ENCODE measurements at regions not wholly inside any gene's neighbourhood (a gene's known extent, or its start where the extent isn't known, plus 50 kb on each side); places are given as distances from the start of the nearest gene placed in this dataset.
A peak's percentile ranks its signal among the peaks of the same experiment; 100 is the strongest.

DNA sequence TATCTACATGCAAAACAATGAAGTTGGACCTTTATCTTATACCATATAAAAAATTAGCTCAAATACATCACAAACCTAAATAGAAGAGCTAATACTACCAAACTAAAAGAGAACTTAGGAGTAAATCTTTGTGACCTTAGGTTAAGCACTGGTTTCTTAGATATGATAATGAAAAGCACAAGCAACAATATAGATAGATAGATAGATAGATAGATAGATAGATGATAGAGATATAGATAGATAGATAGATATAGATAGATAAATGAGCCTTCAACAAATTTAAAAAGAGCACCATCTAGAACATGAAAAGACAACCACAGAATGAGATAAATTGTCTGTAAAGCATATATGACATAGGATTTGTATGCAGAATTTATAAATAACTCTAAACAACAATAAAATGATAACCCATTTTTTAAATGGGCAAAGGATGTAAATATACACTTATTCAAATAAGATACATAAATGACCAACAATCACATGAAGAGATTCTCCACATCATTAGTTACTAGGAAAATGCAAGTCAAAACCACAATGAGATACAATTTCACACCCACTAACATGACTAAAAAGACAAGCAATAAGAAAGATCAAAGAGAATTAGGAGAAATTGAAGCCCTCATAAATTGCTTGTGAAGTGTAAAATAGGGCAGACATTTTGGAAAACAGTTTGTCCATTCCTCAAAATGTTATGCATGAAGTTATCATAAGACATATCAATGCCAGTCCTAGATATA lies 293.7 kb downstream of the BTG1 start:
- Histone ChIP-seq H3K79me2 (ENCODE audit: low read depth) (no peaks in the 10 kb centered on the region), H3K27me3 (ENCODE audit: insufficient read depth, low read depth) (no peaks in the 10 kb centered on the region), H3K27ac (no peak overlapping the region), H3K9me2 (ENCODE audit: insufficient read depth) (0 out of 2 replicates have a peak, but pooled peaks cover 3% of the 10 kb centered on the region), H3F3A (ENCODE audit: insufficient read depth, low read depth) (no peaks in the 10 kb centered on the region), H3K9me3 (ENCODE audit: insufficient read depth, low read depth) (no peaks in the 10 kb centered on the region), H3K36me3 (ENCODE audit: low read depth) (no peaks in the 10 kb centered on the region), H3K4me3 (no peak overlapping the region), H4K20me1 (ENCODE audit: insufficient read depth) (no peaks in the 10 kb centered on the region), H3K4me1 (replicated peaks; ENCODE audit: insufficient read depth) (no peaks in the 10 kb centered on the region), H2AFZ (no peak overlapping the region), H3K4me2 (no peak overlapping the region)
- intact Hi-C loops (cut with micrococcal nuclease; ENCODE audit: unreplicated experiment) = no loop called here
- no peak for DNase-seq
- CTCF ChIA-PET = no interaction called here
- no TSS peak for BruUV-seq (replicated peaks)
- POLR2A ChIA-PET (ENCODE audit: unreplicated experiment) = interaction anchor here (0.7 kb wide), 1 partner anchor 182 kb away, joined by 10 read pairs; no protein-coding TSS in a partner anchor
- no peak for TF ChIP-seq EZH2 (IDR thresholded peaks at IDR 0.05; ENCODE audit: low read depth)
- TF ChIP-seq, protein P1, sequence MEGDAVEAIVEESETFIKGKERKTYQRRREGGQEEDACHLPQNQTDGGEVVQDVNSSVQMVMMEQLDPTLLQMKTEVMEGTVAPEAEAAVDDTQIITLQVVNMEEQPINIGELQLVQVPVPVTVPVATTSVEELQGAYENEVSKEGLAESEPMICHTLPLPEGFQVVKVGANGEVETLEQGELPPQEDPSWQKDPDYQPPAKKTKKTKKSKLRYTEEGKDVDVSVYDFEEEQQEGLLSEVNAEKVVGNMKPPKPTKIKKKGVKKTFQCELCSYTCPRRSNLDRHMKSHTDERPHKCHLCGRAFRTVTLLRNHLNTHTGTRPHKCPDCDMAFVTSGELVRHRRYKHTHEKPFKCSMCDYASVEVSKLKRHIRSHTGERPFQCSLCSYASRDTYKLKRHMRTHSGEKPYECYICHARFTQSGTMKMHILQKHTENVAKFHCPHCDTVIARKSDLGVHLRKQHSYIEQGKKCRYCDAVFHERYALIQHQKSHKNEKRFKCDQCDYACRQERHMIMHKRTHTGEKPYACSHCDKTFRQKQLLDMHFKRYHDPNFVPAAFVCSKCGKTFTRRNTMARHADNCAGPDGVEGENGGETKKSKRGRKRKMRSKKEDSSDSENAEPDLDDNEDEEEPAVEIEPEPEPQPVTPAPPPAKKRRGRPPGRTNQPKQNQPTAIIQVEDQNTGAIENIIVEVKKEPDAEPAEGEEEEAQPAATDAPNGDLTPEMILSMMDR (conservative IDR thresholded peaks at IDR 0.05) = no peak

DNA sequence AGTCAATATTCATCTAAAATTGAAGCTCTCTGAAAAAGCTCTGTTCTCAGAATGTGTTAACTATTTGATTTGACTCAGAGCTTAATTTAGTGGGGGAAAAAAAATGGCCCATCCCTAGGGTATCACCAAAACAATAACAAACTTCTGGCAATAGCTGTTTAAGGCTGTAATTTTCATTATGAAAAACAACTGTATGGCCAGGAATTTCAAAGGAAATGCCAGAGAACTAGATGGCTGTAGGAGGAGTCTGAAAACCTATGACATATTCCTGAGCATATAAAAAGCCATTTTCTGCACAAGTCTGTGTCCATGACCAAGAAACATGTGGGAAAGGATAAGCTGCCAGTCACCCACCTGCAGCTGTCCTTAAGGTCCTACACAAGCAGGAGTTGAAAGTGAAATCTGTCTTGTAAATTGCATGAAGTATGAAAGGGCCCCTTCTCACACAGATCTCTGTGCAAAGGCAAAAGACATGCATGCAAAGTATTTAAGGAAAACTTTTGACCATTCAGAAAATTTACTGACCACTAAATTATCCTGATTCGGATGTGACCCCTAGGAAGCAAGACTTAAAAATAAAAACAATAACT lies 299.1 kb downstream of the BTG1 start:
- DNase-seq = no peak
- Histone ChIP-seq H4K20me1 (ENCODE audit: insufficient read depth) (no peaks in the 10 kb centered on the region), H3K9me3 (ENCODE audit: insufficient read depth, low read depth) (no peaks in the 10 kb centered on the region), H3F3A (ENCODE audit: insufficient read depth, low read depth) (no peaks in the 10 kb centered on the region), H3K4me3 (no peak overlapping the region), H3K27me3 (ENCODE audit: insufficient read depth, low read depth) (no peaks in the 10 kb centered on the region), H3K79me2 (ENCODE audit: low read depth) (no peaks in the 10 kb centered on the region), H2AFZ (no peak overlapping the region), H3K9me2 (ENCODE audit: insufficient read depth) (0 out of 2 replicates have a peak, but pooled peaks cover 3% of the 10 kb centered on the region), H3K36me3 (ENCODE audit: low read depth) (no peaks in the 10 kb centered on the region), H3K27ac (no peak overlapping the region), H3K4me2 (no peak overlapping the region), H3K4me1 (replicated peaks; ENCODE audit: insufficient read depth) (no peaks in the 10 kb centered on the region)
- POLR2A ChIA-PET (ENCODE audit: unreplicated experiment) = no interaction called here
- BruUV-seq (replicated peaks) = no TSS peak
- intact Hi-C loops (cut with micrococcal nuclease; ENCODE audit: unreplicated experiment) = loop anchor here (5.0 kb wide), 1 partner anchor 1516 kb away; no protein-coding TSS in a partner anchor
- TF ChIP-seq, protein P1 (conservative IDR thresholded peaks at IDR 0.05) = no peak
- no peak for TF ChIP-seq EZH2 (IDR thresholded peaks at IDR 0.05; ENCODE audit: low read depth)
- CTCF ChIA-PET = no interaction called here

DNA sequence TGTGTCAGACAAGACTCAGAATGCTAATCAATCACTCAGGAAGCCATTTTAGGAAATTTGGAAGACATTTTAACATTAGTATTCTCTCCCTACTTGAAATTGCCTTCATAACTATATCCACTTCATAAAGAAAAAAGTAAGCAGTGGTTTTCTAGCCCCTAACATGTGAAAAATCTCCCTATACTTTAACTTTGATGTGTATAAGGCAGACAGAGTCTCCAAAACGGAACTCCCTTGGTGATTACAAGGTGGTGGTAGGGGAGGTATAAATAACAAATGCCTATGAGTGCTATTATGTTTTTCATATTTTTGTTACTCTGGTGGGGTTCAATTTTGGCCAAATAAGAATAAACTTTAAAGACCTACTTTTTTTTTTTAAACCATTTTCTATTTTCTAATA lies 300.3 kb downstream of the BTG1 start:
- intact Hi-C loops (cut with micrococcal nuclease; ENCODE audit: unreplicated experiment) = loop anchor here (5.0 kb wide), 1 partner anchor 1517 kb away; no protein-coding TSS in a partner anchor
- no peaks in the 10 kb centered on the region for H4K20me1 ChIP-seq (ENCODE audit: insufficient read depth)

More for the DNA sequence above, 300.3 kb downstream of the BTG1 start:
- H3K36me3 ChIP-seq (ENCODE audit: low read depth) = no peaks in the 10 kb centered on the region
- BruUV-seq (replicated peaks) = no TSS peak
- DNase-seq = no peak
- 0 out of 2 replicates have a peak, but pooled peaks cover 3% of the 10 kb centered on the region for H3K9me2 ChIP-seq (ENCODE audit: insufficient read depth)
- H3K4me3 ChIP-seq = no peak overlapping the region
- CTCF ChIA-PET = no interaction called here
- no peaks in the 10 kb centered on the region for H3K4me1 ChIP-seq (replicated peaks; ENCODE audit: insufficient read depth)
- TF ChIP-seq, protein P1 (conservative IDR thresholded peaks at IDR 0.05) = no peak
- TF ChIP-seq EZH2 (IDR thresholded peaks at IDR 0.05; ENCODE audit: low read depth) = no peak
- H3K4me2 ChIP-seq = no peak overlapping the region
- H2AFZ ChIP-seq = 0 out of 2 replicates have a peak overlapping the region, but pooled peaks have one; percentile 2
- POLR2A ChIA-PET (ENCODE audit: unreplicated experiment) = no interaction called here
- no peaks in the 10 kb centered on the region for H3K27me3 ChIP-seq (ENCODE audit: insufficient read depth, low read depth)
- H3F3A ChIP-seq (ENCODE audit: insufficient read depth, low read depth) = no peaks in the 10 kb centered on the region
- H3K9me3 ChIP-seq (ENCODE audit: insufficient read depth, low read depth) = no peaks in the 10 kb centered on the region
- H3K27ac ChIP-seq = no peak overlapping the region
- H3K79me2 ChIP-seq (ENCODE audit: low read depth) = no peaks in the 10 kb centered on the region

All from PC-9 (cell line).